H9 (cell line): ENCODE measurements at regions not wholly inside any gene's neighbourhood (a gene's known extent, or its start where the extent isn't known, plus 50 kb on each side); places are given as distances from the start of the nearest gene placed in this dataset.

Source experiments
- DNase-seq: peaks from one replicate; pipeline ENCODE4 v3.0.0-alpha.2; 2017
- H2AFZ ChIP-seq: one replicate; pipeline ENCODE4 v1.6.1; 2013; ENCODE audit warnings: mild to moderate bottlenecking, low read length, control low read depth, moderate library complexity
- H2AK5ac ChIP-seq: 2 replicates; pipeline ENCODE4 v1.6.1; 2013; ENCODE audit warnings: low read length, control low read depth, mixed read lengths; ENCODE audit not compliant: insufficient read length
- H2BK120ac ChIP-seq: one replicate; pipeline ENCODE4 v1.6.1; 2013; ENCODE audit warnings: low read depth, mild to moderate bottlenecking, low read length, control low read depth, inconsistent platforms; ENCODE audit not compliant: poor library complexity, severe bottlenecking
- H2BK12ac ChIP-seq: 2 replicates; pipeline ENCODE4 v1.6.1; 2013; ENCODE audit warnings: low read length, control low read depth, mixed read lengths, low read depth; ENCODE audit not compliant: insufficient read length
- H2BK15ac ChIP-seq: 2 replicates; pipeline ENCODE4 v1.6.1; 2013; ENCODE audit warnings: low read depth, low read length, control low read depth
- H2BK20ac ChIP-seq: one replicate; pipeline ENCODE4 v1.6.1; 2013; ENCODE audit warnings: low read depth, mild to moderate bottlenecking, low read length, control low read depth, inconsistent platforms; ENCODE audit not compliant: poor library complexity, severe bottlenecking
- H2BK5ac ChIP-seq: 2 replicates; pipeline ENCODE4 v1.6.1; 2013; ENCODE audit warnings: low read length, control low read depth, mixed read lengths; ENCODE audit not compliant: insufficient read length
- H3K14ac ChIP-seq: 2 replicates; pipeline ENCODE4 v1.6.1; 2013; ENCODE audit warnings: low read length, control low read depth; ENCODE audit not compliant: insufficient read depth
- H3K18ac ChIP-seq: 2 replicates; pipeline ENCODE4 v1.6.1; 2013; ENCODE audit warnings: low read depth, mild to moderate bottlenecking, mixed read lengths, low read length, control low read depth; ENCODE audit not compliant: insufficient read length
- H3K23ac ChIP-seq: 2 replicates; pipeline ENCODE4 v1.6.1; 2013; ENCODE audit warnings: low read length, control low read depth, mixed read lengths, low read depth; ENCODE audit not compliant: insufficient read length
- H3K23me2 ChIP-seq: 2 replicates; pipeline ENCODE4 v1.6.1; 2013; ENCODE audit warnings: low read depth, mild to moderate bottlenecking, mixed read lengths, low read length, control low read depth; ENCODE audit not compliant: insufficient read length, poor library complexity, severe bottlenecking
- H3K27ac ChIP-seq: 2 replicates; pipeline ENCODE4 v1.5.1; 2013; ENCODE audit warnings: low read length, control low read depth, mixed read lengths, low read depth; ENCODE audit not compliant: insufficient read length
- H3K27me3 ChIP-seq: 2 replicates; pipeline ENCODE4 v1.6.1; 2013; ENCODE audit warnings: low read length, control low read depth, inconsistent platforms; ENCODE audit not compliant: insufficient read depth
- H3K4ac ChIP-seq: 2 replicates; pipeline ENCODE4 v1.6.1; 2013; ENCODE audit warnings: low read depth, mild to moderate bottlenecking, control low read depth, inconsistent platforms, low read length, moderate library complexity
- H3K4me1 ChIP-seq: 2 replicates; pipeline ENCODE4 v1.6.1; 2013; ENCODE audit warnings: low read length, control low read depth, inconsistent platforms; ENCODE audit not compliant: insufficient read depth
- H3K4me2 ChIP-seq: 2 replicates; pipeline ENCODE4 v1.6.1; 2013; ENCODE audit warnings: low read length, control low read depth, mixed read lengths; ENCODE audit not compliant: insufficient read length, insufficient read depth
- H3K56ac ChIP-seq: 2 replicates; pipeline ENCODE4 v1.6.1; 2013; ENCODE audit warnings: low read depth, mild to moderate bottlenecking, mixed read lengths, low read length, control low read depth; ENCODE audit not compliant: insufficient read length
- H3K79me1 ChIP-seq: 2 replicates; pipeline ENCODE4 v1.6.1; 2013; ENCODE audit warnings: low read depth, mild to moderate bottlenecking, moderate library complexity, low read length, control low read depth, inconsistent platforms; ENCODE audit not compliant: insufficient read depth, poor library complexity, severe bottlenecking
- H3K79me2 ChIP-seq: 2 replicates; pipeline ENCODE4 v1.6.1; 2013; ENCODE audit warnings: low read length, control low read depth, inconsistent platforms; ENCODE audit not compliant: insufficient read depth
- H3K9ac ChIP-seq: 2 replicates; pipeline ENCODE4 v1.6.1; 2013; ENCODE audit warnings: low read length, control low read depth, mixed read lengths; ENCODE audit not compliant: insufficient read length; ENCODE audit errors: extremely low read depth
- H3K9me3 ChIP-seq: one replicate; pipeline ENCODE4 v1.6.1; 2013; ENCODE audit warnings: low read depth, low read length, inconsistent platforms; ENCODE audit not compliant: control insufficient read depth
- H3T11ph ChIP-seq: one replicate; pipeline ENCODE4 v1.6.1; 2013; ENCODE audit warnings: mild to moderate bottlenecking, low read length, control low read depth, inconsistent platforms
- H4K20me1 ChIP-seq: one replicate; pipeline ENCODE4 v1.6.1; 2013; ENCODE audit not compliant: control insufficient read depth, insufficient read length, insufficient read depth
- H4K5ac ChIP-seq: 2 replicates; pipeline ENCODE4 v1.6.1; 2013; ENCODE audit warnings: low read depth, mild to moderate bottlenecking, mixed read lengths, low read length, control low read depth; ENCODE audit not compliant: insufficient read length
- H4K8ac ChIP-seq: replicated peaks from 2 replicates; pipeline ENCODE4 v1.6.1; 2013; ENCODE audit warnings: low read length, control low read depth, mixed read lengths, low read depth; ENCODE audit not compliant: insufficient read length
- H4K91ac ChIP-seq: 2 replicates; pipeline ENCODE4 v1.6.1; 2013; ENCODE audit warnings: low read depth, mild to moderate bottlenecking, moderate library complexity, mixed read lengths, low read length, control low read depth; ENCODE audit not compliant: insufficient read length
- H3K27ac Mint-ChIP-seq, 3 experiments: 2 replicates in 2 of 3; 3 replicates in 1 of 3; pipeline ENCODE4 v1.8.0; 2020 to 2021; ENCODE audit warnings: mixed read lengths in 3 of 3, mild to moderate bottlenecking in 1 of 3, moderate library complexity in 1 of 3
- H3K27me3 Mint-ChIP-seq: 2 replicates; pipeline ENCODE4 v1.8.0; 2021; ENCODE audit warnings: low read depth, mild to moderate bottlenecking, moderate library complexity, mixed read lengths
- H3K36me3 Mint-ChIP-seq, 3 experiments: 2 replicates in 2 of 3; 3 replicates in 1 of 3; pipeline ENCODE4 v1.8.0; 2020 to 2021; ENCODE audit warnings: low read depth in 3 of 3, mixed read lengths in 3 of 3; ENCODE audit not compliant: insufficient read depth in 1 of 3
- H3K4me1 Mint-ChIP-seq, 2 experiments: 2 replicates each; pipeline ENCODE4 v1.8.0; 2020; ENCODE audit warnings: mixed read lengths in 2 of 2
- H3K4me3 Mint-ChIP-seq, 2 experiments: 2 replicates in 1 of 2; 3 replicates in 1 of 2; pipeline ENCODE4 v1.8.0; 2020 to 2021; ENCODE audit warnings: mild to moderate bottlenecking in 2 of 2, mixed read lengths in 2 of 2, moderate library complexity in 1 of 2
- H3K9me3 Mint-ChIP-seq, 2 experiments: 2 replicates in 1 of 2; 3 replicates in 1 of 2; pipeline ENCODE4 v1.8.0; 2020; ENCODE audit warnings: mild to moderate bottlenecking in 2 of 2, mixed read lengths in 2 of 2, moderate library complexity in 1 of 2
- CTCF ChIP-seq: fragments of 200-600 bp; sonication (generic); conservative IDR thresholded peaks from 3 replicates; pipeline ENCODE4 v1.8.0; 2021; ENCODE audit warnings: antibody characterized with exemption, mild to moderate bottlenecking
- WGBS: extraction: QIAGEN DNeasy Blood & Tissue Kit; methylation state at CpG from one replicate; pipeline ENCODE4 v1.1.7; 2013; ENCODE audit warnings: missing lambda C conversion rate, low lambda C conversion rate, mixed read lengths; ENCODE audit not compliant: insufficient read length; ENCODE audit errors: extremely low coverage; 5-methylcytosine and 5-hydroxymethylcytosine counted together

GRCh38 chr2:181122601-181123000 is 142.2 kb downstream of the UBE2E3 start:
- Mint-ChIP-seq H3K27ac (no peak overlapping the region), H3K9me3 (no peaks in the 10 kb centered on the region), H3K27me3 (no peaks in the 10 kb centered on the region), H3K4me3 (no peak overlapping the region), H3K36me3 (no peaks in the 10 kb centered on the region), H3K4me1 (peaks cover 0 to 4% of the 10 kb centered on the region in 2 experiments; a peak in 1 of 4 replicates)
- Histone ChIP-seq H4K91ac (no peak overlapping the region), H3K27ac (no peak overlapping the region), H3K14ac (no peak overlapping the region), H3K23me2 (no peaks in the 10 kb centered on the region), H3K56ac (no peak overlapping the region), H4K8ac (no peak overlapping the region), H4K20me1 (no peaks in the 10 kb centered on the region), H3K9me3 (no peaks in the 10 kb centered on the region), H3K4ac (no peak overlapping the region), H2AK5ac (no peak overlapping the region), H2BK12ac (no peak overlapping the region), H3K27me3 (no peaks in the 10 kb centered on the region), H3K23ac (no peak overlapping the region), H3K18ac (no peak overlapping the region), H2BK20ac (no peak overlapping the region), H2BK120ac (no peak overlapping the region), H3K4me2 (no peak overlapping the region), H4K5ac (no peak overlapping the region), H2BK5ac (no peak overlapping the region), H2AFZ (no peak overlapping the region), H3T11ph (no peak overlapping the region), H2BK15ac (no peak overlapping the region), H3K79me2 (no peaks in the 10 kb centered on the region), H3K79me1 (no peaks in the 10 kb centered on the region), H3K4me1 (no peaks in the 10 kb centered on the region), H3K9ac (no peak overlapping the region)
- TF ChIP-seq CTCF, result no peak
- no CpG with 5 or more reads among the region's 2 CpGs for WGBS
- DNase-seq, result no peak
